ENCODE measurements at regions not wholly inside any gene's neighbourhood (a gene's known extent, or its start where the extent isn't known, plus 50 kb on each side); places are given as distances from the start of the nearest gene placed in this dataset.

DNA sequence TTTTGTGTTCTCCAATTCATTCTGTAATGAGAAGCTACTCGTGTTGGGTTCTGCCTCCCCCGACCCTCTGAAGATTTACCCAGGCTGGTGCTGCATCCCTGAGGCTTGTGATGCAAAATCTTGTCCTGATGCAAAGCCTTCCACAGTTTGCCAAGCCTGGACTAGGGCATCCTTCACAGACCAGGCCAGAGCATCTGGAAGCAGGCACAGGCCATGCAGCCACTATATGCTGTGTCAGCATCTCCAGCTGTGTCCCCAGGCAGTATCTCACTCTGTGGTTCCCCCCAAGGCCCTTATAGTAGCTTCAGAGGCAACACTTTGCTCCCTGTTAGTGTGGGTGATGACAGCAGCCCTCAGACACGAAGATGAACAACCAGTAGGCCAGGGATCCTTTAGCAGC is 77.3 kb upstream of the RCN1 start:
- TF ChIP-seq, protein P1, sequence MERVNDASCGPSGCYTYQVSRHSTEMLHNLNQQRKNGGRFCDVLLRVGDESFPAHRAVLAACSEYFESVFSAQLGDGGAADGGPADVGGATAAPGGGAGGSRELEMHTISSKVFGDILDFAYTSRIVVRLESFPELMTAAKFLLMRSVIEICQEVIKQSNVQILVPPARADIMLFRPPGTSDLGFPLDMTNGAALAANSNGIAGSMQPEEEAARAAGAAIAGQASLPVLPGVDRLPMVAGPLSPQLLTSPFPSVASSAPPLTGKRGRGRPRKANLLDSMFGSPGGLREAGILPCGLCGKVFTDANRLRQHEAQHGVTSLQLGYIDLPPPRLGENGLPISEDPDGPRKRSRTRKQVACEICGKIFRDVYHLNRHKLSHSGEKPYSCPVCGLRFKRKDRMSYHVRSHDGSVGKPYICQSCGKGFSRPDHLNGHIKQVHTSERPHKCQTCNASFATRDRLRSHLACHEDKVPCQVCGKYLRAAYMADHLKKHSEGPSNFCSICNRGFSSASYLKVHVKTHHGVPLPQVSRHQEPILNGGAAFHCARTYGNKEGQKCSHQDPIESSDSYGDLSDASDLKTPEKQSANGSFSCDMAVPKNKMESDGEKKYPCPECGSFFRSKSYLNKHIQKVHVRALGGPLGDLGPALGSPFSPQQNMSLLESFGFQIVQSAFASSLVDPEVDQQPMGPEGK (CRISPR knock-in tag; IDR thresholded peaks at IDR 0.05; ENCODE audit: borderline replicate concordance), result no peak
- TF ChIP-seq ZNF70 (CRISPR knock-in tag; IDR thresholded peaks at IDR 0.05), result no peak
